ENCODE measurements at regions not wholly inside any gene's neighbourhood (a gene's known extent, or its start where the extent isn't known, plus 50 kb on each side); places are given as distances from the start of the nearest gene placed in this dataset.

DNA sequence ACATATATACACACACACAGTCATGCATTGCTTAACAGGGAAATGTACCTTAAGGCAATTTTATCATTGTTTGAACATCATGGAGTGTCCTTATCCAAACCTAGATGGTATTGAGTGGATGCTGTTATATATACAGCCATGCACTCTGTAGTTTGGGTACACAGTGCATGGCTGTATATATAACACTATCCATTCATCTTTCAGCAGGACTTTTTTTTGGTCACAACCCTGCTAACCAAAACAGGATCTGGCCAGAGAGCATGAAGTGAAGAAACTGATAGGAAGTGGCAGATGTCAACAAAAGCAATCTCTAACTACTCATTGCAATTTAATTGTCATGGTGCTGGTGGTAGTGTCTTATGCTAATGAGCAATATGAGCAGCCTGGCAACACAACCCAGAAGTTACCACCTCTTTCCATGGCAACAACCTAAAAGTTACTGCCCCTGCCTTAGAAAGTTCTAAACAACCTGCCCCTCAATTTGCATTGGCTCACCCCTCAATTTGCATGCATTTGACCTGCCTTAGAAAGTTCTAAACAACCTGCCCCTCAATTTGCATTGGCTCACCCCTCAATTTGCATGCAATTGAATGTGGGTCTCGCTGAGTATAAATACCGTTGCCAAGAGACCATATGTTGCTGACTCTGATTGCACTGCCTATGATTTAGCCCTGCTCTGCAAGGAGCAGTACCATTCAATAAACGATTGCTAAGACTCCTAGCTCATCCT lies 434.9 kb downstream of the DSEL start:
- TF ChIP-seq NFIC (IDR thresholded peaks at IDR 0.05) (no peak), CEBPB (IDR thresholded peaks at IDR 0.05) (no peak), EGR1 (IDR thresholded peaks at IDR 0.05) (no peak), TEAD4 (IDR thresholded peaks at IDR 0.05) (no peak), RAD21 (IDR thresholded peaks at IDR 0.05; ENCODE audit: low read depth) (no peak), EP300 (IDR thresholded peaks at IDR 0.05; ENCODE audit: borderline replicate concordance) (no peak), TAF1 (IDR thresholded peaks at IDR 0.05; ENCODE audit: low read depth) (no peak), CREB1 (IDR thresholded peaks at IDR 0.05; ENCODE audit: low read depth) (no peak), TCF12 (IDR thresholded peaks at IDR 0.05; ENCODE audit: low read depth) (no peak), FOXM1 (IDR thresholded peaks at IDR 0.05; ENCODE audit: borderline replicate concordance, low read depth) (no peak), ZBTB7A (IDR thresholded peaks at IDR 0.05; ENCODE audit: low read depth) (no peak), YY1 (IDR thresholded peaks at IDR 0.05; ENCODE audit: low read depth) (no peak)
- TF ChIP-seq, protein P1, sequence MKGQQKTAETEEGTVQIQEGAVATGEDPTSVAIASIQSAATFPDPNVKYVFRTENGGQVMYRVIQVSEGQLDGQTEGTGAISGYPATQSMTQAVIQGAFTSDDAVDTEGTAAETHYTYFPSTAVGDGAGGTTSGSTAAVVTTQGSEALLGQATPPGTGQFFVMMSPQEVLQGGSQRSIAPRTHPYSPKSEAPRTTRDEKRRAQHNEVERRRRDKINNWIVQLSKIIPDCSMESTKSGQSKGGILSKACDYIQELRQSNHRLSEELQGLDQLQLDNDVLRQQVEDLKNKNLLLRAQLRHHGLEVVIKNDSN (IDR thresholded peaks at IDR 0.05): no peak

DNA sequence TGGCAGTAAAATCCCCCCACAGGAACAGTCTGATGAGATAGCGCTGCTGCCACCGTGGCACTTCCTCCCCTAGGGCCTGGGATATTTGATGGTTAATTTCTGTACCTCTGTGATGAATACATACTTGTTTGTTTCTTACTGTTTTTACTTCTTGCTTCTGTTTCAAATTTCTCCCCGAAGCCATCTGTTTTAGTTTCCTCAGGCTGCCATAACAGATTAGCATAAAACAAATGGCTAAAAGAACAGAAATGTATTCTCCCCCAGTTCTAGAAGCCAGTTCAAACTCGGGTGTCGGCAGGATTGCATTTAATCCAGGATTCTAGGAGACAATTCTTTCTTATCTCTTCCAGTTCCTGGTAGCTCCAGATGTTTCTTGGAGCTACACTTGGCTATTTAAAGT lies 435.9 kb downstream of the DSEL start:
- TF ChIP-seq TAF1 (IDR thresholded peaks at IDR 0.05; ENCODE audit: low read depth): no peak

DNA sequence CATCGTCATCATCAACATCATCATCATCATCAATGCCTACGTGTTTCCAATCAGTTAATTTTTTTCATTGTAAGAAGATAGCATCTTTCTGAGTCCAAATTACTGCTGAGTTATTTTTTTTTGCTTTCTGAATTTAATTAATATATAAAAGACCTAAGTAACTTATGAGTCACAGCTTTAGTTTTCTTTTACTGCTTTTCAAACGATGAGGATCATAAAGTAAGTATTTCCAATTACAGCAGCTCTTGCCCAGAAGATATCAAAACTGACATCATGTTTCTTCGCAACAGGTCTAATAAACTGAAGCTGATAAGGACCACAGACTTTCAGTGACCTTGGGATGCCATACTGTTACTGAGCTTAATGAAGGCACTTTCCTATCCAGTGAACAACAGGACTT lies 442.2 kb downstream of the DSEL start:
- TF ChIP-seq, protein P2, sequence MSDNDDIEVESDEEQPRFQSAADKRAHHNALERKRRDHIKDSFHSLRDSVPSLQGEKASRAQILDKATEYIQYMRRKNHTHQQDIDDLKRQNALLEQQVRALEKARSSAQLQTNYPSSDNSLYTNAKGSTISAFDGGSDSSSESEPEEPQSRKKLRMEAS (IDR thresholded peaks at IDR 0.05): no peak
- TF ChIP-seq TAF1 (IDR thresholded peaks at IDR 0.05; ENCODE audit: low read depth): no peak
- TF ChIP-seq, protein P3, sequence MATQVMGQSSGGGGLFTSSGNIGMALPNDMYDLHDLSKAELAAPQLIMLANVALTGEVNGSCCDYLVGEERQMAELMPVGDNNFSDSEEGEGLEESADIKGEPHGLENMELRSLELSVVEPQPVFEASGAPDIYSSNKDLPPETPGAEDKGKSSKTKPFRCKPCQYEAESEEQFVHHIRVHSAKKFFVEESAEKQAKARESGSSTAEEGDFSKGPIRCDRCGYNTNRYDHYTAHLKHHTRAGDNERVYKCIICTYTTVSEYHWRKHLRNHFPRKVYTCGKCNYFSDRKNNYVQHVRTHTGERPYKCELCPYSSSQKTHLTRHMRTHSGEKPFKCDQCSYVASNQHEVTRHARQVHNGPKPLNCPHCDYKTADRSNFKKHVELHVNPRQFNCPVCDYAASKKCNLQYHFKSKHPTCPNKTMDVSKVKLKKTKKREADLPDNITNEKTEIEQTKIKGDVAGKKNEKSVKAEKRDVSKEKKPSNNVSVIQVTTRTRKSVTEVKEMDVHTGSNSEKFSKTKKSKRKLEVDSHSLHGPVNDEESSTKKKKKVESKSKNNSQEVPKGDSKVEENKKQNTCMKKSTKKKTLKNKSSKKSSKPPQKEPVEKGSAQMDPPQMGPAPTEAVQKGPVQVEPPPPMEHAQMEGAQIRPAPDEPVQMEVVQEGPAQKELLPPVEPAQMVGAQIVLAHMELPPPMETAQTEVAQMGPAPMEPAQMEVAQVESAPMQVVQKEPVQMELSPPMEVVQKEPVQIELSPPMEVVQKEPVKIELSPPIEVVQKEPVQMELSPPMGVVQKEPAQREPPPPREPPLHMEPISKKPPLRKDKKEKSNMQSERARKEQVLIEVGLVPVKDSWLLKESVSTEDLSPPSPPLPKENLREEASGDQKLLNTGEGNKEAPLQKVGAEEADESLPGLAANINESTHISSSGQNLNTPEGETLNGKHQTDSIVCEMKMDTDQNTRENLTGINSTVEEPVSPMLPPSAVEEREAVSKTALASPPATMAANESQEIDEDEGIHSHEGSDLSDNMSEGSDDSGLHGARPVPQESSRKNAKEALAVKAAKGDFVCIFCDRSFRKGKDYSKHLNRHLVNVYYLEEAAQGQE (IDR thresholded peaks at IDR 0.05; ENCODE audit: low read depth): no peak
- no peak for TF ChIP-seq RAD21 (IDR thresholded peaks at IDR 0.05; ENCODE audit: low read depth)
- TF ChIP-seq CEBPB (IDR thresholded peaks at IDR 0.05): no peak
- no peak for TF ChIP-seq YY1 (IDR thresholded peaks at IDR 0.05; ENCODE audit: low read depth)
- TF ChIP-seq EP300 (IDR thresholded peaks at IDR 0.05; ENCODE audit: borderline replicate concordance): no peak
- no peak for TF ChIP-seq CREB1 (IDR thresholded peaks at IDR 0.05; ENCODE audit: low read depth)
- no peak for TF ChIP-seq EGR1 (IDR thresholded peaks at IDR 0.05)
- TF ChIP-seq, protein P1 (IDR thresholded peaks at IDR 0.05): no peak
- TF ChIP-seq NFIC (IDR thresholded peaks at IDR 0.05): no peak
- no peak for TF ChIP-seq TEAD4 (IDR thresholded peaks at IDR 0.05)

DNA sequence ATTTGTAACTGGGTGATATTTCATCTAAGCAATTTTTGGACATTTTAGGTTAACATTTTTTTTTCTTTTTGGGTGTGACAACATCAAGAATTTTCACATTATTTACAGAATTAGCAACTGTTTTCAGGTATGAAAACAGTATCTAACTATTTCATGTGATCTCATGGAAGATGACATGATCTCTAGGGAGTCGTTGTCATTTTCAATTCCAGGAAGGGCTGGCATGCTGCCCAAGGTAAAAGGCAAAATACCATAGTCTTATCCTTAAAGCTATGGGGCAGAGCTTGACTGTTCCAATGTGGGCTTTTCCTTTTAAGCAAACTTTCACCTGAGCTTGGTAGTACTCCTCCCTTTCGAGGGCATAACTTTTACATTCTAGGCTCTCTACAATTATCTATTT lies 443.7 kb downstream of the DSEL start:
- TF ChIP-seq TAF1 (IDR thresholded peaks at IDR 0.05; ENCODE audit: low read depth): no peak
- no peak for TF ChIP-seq YY1 (IDR thresholded peaks at IDR 0.05; ENCODE audit: low read depth)
- TF ChIP-seq, protein P2 (IDR thresholded peaks at IDR 0.05): no peak
- no peak for TF ChIP-seq CREB1 (IDR thresholded peaks at IDR 0.05; ENCODE audit: low read depth)
- TF ChIP-seq CEBPB (IDR thresholded peaks at IDR 0.05): no peak
- no peak for TF ChIP-seq RAD21 (IDR thresholded peaks at IDR 0.05; ENCODE audit: low read depth)
- no peak for TF ChIP-seq TEAD4 (IDR thresholded peaks at IDR 0.05)
- TF ChIP-seq, protein P3 (IDR thresholded peaks at IDR 0.05; ENCODE audit: low read depth): no peak
- no peak for TF ChIP-seq EP300 (IDR thresholded peaks at IDR 0.05; ENCODE audit: borderline replicate concordance)
- no peak for TF ChIP-seq EGR1 (IDR thresholded peaks at IDR 0.05)
- TF ChIP-seq FOXM1 (IDR thresholded peaks at IDR 0.05; ENCODE audit: borderline replicate concordance, low read depth): no peak
- no peak for TF ChIP-seq TCF12 (IDR thresholded peaks at IDR 0.05; ENCODE audit: low read depth)
- TF ChIP-seq, protein P1 (IDR thresholded peaks at IDR 0.05): no peak
- TF ChIP-seq ZBTB7A (IDR thresholded peaks at IDR 0.05; ENCODE audit: low read depth): no peak
- TF ChIP-seq NFIC (IDR thresholded peaks at IDR 0.05): no peak

DNA sequence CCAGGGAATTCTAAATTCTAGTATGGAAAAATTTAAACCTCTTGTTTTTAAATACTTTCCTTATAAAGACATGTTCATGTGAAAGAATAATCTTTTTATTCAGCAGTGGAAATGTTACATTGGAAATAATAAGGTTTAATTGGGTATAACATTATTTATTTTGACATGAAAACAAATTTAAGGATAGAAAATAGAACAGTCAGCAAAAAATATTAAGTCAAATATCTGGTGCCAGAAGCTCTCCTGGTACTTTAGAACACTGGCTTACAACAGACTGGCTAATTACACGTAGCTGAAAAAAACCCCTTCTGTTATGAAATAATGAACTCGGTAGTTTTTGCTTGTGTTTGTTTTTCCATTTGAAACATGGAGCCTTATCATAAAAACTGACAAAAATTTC lies 447.9 kb downstream of the DSEL start:
- no peak for TF ChIP-seq TAF1 (IDR thresholded peaks at IDR 0.05; ENCODE audit: low read depth)
- TF ChIP-seq YY1 (IDR thresholded peaks at IDR 0.05; ENCODE audit: low read depth): no peak
- TF ChIP-seq CREB1 (IDR thresholded peaks at IDR 0.05; ENCODE audit: low read depth): no peak
- TF ChIP-seq RAD21 (IDR thresholded peaks at IDR 0.05; ENCODE audit: low read depth): no peak
